DND-41 (cell line): ENCODE measurements at regions not wholly inside any gene's neighbourhood (a gene's known extent, or its start where the extent isn't known, plus 50 kb on each side); places are given as distances from the start of the nearest gene placed in this dataset.

Experiments
- EZH2 ChIP-seq: IDR thresholded peaks from 3 replicates; pipeline ENCODE4 v1.6.1; 2012; ENCODE audit warnings: borderline replicate concordance, low read depth, mild to moderate bottlenecking, moderate library complexity, low read length, inconsistent platforms; ENCODE audit not compliant: severe bottlenecking
- TF ChIP-seq, protein P1 (sequence below): IDR thresholded peaks from 2 replicates; pipeline ENCODE4 v1.5.1; 2012; ENCODE audit warnings: borderline replicate concordance, low read length, moderate library complexity, mild to moderate bottlenecking; ENCODE audit not compliant: poor library complexity, severe bottlenecking; ENCODE audit errors: extremely low read depth

DNA sequence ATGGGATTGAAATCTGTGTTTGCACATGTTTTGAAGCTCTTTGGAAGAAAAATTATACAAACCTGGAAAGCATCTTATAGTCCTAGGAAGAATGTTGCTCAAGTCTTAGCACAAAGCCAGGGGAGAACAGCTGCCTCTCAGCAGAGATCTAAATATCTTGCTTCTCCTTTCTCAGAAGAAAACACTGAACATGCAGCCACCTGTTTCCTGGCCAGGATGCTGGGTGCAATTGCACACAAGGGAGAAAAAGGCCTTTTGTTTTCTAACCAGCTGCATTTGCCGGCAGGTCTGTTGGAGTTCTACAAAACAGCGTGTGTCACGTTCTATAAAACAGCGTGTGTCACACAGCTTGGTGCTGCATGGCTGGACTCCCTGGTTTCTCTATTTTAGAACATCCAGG lies 259.6 kb upstream of the PLD5 start:
- TF ChIP-seq, protein P1, sequence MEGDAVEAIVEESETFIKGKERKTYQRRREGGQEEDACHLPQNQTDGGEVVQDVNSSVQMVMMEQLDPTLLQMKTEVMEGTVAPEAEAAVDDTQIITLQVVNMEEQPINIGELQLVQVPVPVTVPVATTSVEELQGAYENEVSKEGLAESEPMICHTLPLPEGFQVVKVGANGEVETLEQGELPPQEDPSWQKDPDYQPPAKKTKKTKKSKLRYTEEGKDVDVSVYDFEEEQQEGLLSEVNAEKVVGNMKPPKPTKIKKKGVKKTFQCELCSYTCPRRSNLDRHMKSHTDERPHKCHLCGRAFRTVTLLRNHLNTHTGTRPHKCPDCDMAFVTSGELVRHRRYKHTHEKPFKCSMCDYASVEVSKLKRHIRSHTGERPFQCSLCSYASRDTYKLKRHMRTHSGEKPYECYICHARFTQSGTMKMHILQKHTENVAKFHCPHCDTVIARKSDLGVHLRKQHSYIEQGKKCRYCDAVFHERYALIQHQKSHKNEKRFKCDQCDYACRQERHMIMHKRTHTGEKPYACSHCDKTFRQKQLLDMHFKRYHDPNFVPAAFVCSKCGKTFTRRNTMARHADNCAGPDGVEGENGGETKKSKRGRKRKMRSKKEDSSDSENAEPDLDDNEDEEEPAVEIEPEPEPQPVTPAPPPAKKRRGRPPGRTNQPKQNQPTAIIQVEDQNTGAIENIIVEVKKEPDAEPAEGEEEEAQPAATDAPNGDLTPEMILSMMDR: no peak
- TF ChIP-seq EZH2: no peak
